HK-2 (cell line): ENCODE measurements at regions not wholly inside any gene's neighbourhood (a gene's known extent, or its start where the extent isn't known, plus 50 kb on each side); places are given as distances from the start of the nearest gene placed in this dataset.
"Not testable (repeated sequence)": the region's sequence is repeated elsewhere in the genome, so short reads cannot be mapped to it uniquely, and the experiment has no call there.

ENCODE experiments used
- DNase-seq: peaks from one replicate; pipeline ENCODE4 v3.0.0-alpha.2; 2018; ENCODE audit not compliant: unreplicated experiment

- no peak for DNase-seq
Observed at GRCh38 chr5:110297152-110297670, 429.3 kb downstream of the TMEM232 start.

GRCh38 chr5:110304176-110304575 is 422.3 kb downstream of the TMEM232 start:
- DNase-seq: no peak

GRCh38 chr5:110306650-110307049 is 419.8 kb downstream of the TMEM232 start:
- DNase-seq: no peak

GRCh38 chr5:110309222-110309621 is 417.2 kb downstream of the TMEM232 start:
- DNase-seq: no peak

GRCh38 chr5:110316566-110316965 is 409.9 kb downstream of the TMEM232 start:
- not testable (repeated sequence) for DNase-seq

- DNase-seq: no peak
Observed at GRCh38 chr5:110321117-110321516, 405.4 kb downstream of the TMEM232 start.

- no peak for DNase-seq
Observed at GRCh38 chr5:110323357-110323756, 403.1 kb downstream of the TMEM232 start.

GRCh38 chr5:110323832-110324231 is 402.6 kb downstream of the TMEM232 start:
- no peak for DNase-seq

GRCh38 chr5:110324876-110325275 is 401.6 kb downstream of the TMEM232 start:
- DNase-seq: no peak

- DNase-seq: no peak
Observed at GRCh38 chr5:110329955-110330525, 396.4 kb downstream of the TMEM232 start.

- no peak for DNase-seq
Observed at GRCh38 chr5:110333384-110333783, 393.1 kb downstream of the TMEM232 start.

- no peak for DNase-seq
Observed at GRCh38 chr5:110335361-110336066, 391.0 kb downstream of the TMEM232 start.

GRCh38 chr5:110338341-110339083 is 388.0 kb downstream of the TMEM232 start:
- no peak for DNase-seq

- DNase-seq: no peak
Observed at GRCh38 chr5:110339399-110339798, 387.1 kb downstream of the TMEM232 start.

- DNase-seq: no peak
Observed at GRCh38 chr5:110341836-110342235, 384.6 kb downstream of the TMEM232 start.

- no peak for DNase-seq
Observed at GRCh38 chr5:110342683-110343082, 383.8 kb downstream of the TMEM232 start.

- DNase-seq: no peak
Observed at GRCh38 chr5:110343616-110344015, 382.9 kb downstream of the TMEM232 start.

- DNase-seq: no peak
Observed at GRCh38 chr5:110345623-110346022, 380.8 kb downstream of the TMEM232 start.

GRCh38 chr5:110346893-110347358 is 379.5 kb downstream of the TMEM232 start:
- no peak for DNase-seq

GRCh38 chr5:110347781-110348180 is 378.7 kb downstream of the TMEM232 start:
- DNase-seq: no peak

GRCh38 chr5:110351430-110351829 is 375.0 kb downstream of the TMEM232 start:
- no peak for DNase-seq

- no peak for DNase-seq
Observed at GRCh38 chr5:110354311-110354710, 372.2 kb downstream of the TMEM232 start.
